HG03575 (cell line): ENCODE measurements at regions not wholly inside any gene's neighbourhood (a gene's known extent, or its start where the extent isn't known, plus 50 kb on each side); places are given as distances from the start of the nearest gene placed in this dataset.
A peak's percentile ranks its signal among the peaks of the same experiment; 100 is the strongest.

Experiments
- ATAC-seq: cut with Tn5 transposase; IDR thresholded peaks from one replicate; pipeline ENCODE4 v1.9.1; 2021; ENCODE audit not compliant: unreplicated experiment, insufficient number of reproducible peaks, low FRiP score; ENCODE audit errors: extremely low read depth

DNA sequence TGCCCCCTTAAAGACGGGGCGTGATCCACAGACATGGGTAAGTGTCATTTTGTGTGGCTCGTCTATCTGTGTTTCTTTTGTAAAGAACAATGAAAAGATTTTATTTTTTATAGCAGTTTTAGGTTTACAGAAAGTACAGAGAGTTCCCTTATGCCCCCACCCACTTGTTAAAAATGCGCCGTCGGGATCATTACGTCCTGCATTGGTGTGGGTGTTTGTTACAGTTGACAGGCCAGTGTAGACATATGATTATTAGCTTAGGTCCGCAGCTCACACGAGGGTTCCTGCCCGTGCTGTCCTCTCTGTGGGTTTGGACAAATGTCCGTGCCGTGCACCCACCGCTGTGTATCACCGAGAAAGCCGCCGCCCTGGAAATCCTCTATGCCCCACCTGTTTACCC lies 50.5 kb downstream of the RGS12 start:
- no peak for ATAC-seq

- no peak for ATAC-seq
Measured at GRCh38 chr4:3344104-3344503, 51.3 kb downstream of the RGS12 start.

GRCh38 chr4:3344596-3344995 lies 51.8 kb downstream of the RGS12 start:
- ATAC-seq = no peak

- ATAC-seq = no peak
Measured at GRCh38 chr4:3345384-3345783, 52.6 kb downstream of the RGS12 start.

- ATAC-seq = no peak
Measured at GRCh38 chr4:3346146-3346545, 53.3 kb downstream of the RGS12 start.

DNA sequence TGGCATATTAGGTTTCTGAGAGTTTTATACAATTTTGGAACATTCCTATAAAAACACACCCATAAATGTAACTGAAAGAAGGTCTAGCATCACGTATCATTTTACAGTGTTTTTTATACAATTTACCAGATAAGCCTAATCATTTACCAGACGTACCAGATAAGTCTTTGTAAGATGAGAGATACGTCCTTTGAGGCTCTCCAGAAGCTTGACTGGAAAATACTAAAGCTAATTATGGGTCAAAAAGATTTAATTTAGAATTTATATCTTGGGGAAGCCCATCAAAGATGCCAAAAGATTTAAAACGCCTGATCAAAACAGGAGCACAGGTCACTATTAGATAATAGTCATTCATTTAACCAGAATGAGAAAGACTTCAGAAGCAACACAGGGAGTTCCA lies 55.0 kb downstream of the RGS12 start:
- ATAC-seq = no peak

DNA sequence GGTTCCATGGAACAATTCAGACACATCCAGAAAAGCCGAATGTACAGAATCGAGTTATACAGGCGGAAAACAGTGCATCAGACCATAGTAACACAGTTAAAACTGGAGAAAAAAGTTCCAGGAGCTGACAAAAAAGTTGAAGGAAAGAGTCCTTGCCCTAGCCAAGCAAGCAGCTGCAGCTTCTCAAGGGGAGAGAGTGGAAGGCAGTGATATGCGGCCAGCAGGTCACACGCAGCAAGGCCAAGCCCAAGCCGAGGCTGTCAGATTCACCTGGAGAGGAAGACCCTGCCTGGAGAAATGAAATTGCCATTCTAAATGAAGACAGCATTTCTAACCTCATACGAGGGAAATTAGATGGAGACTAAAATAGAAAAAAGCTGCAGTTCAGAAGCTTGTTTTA lies 55.8 kb downstream of the RGS12 start:
- no peak for ATAC-seq

DNA sequence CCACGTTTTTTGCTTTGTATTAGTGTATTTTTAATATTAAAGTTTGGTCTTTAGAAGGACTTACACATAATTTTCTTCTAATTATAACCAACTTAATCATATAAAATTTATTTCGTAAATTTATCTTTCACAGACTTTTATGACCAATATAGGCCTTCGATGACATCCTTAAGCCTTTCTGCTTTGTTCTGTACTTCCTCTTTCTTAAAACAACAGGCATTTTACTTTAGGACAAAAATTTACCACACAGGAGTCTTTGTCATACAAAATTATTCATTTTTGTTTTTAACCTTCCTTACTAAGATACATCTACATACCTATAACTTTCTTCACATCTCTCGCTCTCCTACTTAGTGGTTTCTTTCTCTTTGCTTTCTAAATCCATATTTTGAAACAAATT lies 56.3 kb downstream of the RGS12 start:
- no peak for ATAC-seq

DNA sequence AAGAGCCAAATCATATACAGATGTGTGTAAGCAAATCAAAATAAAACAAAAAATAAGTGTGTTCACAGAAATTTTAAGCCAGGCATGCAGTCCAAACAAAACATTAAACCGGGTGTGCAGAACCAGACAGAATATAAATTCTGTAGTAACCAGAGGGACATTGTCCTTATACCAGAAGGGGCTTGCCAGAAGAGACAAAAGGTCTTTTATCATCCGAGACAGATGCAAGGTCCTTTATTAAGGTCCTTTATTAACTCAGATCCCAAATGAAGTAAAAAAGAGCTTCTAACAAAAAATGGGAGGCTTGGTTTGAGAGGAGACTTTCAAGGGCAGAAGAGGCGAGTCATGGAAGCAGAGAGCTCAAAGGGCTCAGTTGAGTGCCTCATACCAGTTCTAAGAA lies 59.2 kb downstream of the RGS12 start:
- no peak for ATAC-seq

- no peak for ATAC-seq
Measured at GRCh38 chr4:3352505-3352904, 59.7 kb downstream of the RGS12 start.

GRCh38 chr4:3352941-3353594 lies 60.2 kb downstream of the RGS12 start:
- no peak for ATAC-seq

- no peak for ATAC-seq
Measured at GRCh38 chr4:3353752-3354454, 61.1 kb downstream of the RGS12 start.

GRCh38 chr4:3354455-3354811 lies 61.6 kb downstream of the RGS12 start:
- ATAC-seq = no peak

DNA sequence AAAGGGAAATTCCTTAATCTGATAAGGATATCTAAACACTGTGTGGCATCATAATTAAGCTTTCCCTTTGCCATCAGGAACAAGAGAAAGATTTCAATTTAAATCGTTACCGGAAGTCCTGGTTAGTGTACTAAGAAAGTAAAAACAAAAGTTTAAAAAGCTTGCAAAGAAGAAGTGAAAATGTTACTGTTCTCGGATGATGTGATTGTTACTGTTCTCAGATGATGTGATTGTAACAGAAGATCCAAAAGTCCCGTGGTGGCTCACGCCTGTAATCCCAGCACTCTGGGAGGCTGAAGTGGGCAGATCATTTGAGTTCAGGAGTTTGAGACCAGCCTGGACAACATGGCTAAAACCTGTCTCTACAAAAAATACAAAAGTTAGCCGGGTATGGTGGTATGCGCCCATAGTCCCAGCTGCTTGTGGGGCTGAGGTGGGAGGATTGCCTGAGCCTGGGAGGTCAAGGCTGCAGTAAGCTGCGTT lies 62.5 kb downstream of the RGS12 start:
- ATAC-seq = peak; percentile 60

GRCh38 chr4:3358656-3359055 lies 65.8 kb downstream of the RGS12 start:
- ATAC-seq = no peak

- ATAC-seq = no peak
Measured at GRCh38 chr4:3360777-3361176, 68.0 kb downstream of the RGS12 start.

- ATAC-seq = no peak
Measured at GRCh38 chr4:3361406-3361805, 68.6 kb downstream of the RGS12 start.

DNA sequence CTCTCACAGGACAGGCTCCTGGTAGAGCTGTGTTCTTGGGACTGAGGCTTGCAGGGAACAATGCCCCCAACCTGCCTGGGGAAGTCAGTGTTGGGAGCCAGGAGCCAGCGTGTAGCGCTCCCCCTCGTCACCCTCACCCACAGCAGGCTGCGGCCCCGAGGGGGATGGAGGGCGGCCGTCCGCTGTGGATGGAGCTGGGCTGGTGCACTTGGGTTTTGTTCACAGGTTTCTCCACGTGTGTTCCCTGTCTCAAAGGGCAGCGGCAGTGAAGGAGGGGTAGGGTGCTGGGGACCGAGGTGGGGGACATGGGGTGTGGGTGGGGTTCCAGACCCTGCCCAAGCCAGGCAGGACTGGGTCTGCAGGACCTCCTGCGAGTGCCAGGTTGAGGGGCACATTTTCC lies 69.1 kb downstream of the RGS12 start:
- ATAC-seq = no peak

DNA sequence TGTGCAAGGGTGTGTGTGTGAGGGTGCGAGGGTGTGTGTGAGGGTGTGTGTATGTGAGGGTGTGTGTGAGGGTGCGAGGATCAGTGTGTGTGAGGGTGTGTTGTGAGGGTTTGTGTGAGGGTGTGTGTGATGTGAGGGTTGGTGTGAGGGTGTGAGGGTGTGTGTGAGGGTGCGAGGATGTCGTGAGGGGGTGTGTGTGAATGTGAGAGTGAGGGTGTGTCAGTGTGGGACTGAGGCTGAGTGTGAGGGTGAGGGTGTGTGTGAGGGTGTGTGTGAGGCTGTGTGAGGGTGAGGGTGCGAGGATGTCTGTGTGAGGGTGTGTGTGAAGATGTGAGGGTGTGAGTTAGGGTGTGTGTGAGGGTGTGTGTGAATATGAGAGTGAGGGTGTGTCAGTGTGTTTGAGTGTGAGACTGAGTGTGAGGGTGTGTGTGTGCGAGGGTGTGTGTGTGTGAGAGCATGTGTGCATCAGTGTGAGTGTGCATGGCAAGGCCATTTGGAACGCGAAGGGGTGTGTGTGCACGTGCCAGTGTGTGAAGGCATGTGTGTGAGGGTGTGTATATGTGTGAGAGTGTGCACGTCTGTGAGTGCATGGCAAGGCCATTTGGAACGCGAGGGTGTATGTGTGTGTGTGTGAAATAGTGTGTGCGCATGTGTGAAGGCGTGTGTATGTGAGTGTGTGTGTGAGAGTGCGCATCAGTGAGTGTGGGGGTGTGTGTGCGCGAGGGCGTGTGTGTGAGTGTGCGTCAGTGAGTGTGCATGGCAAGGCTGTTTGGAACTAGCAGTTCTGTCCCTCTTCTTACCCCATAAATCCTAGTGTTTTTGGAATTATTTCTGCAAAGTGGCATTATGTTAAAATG lies 69.8 kb downstream of the RGS12 start:
- ATAC-seq = no peak
